ENCODE measurements at regions not wholly inside any gene's neighbourhood (a gene's known extent, or its start where the extent isn't known, plus 50 kb on each side); places are given as distances from the start of the nearest gene placed in this dataset.

DNA sequence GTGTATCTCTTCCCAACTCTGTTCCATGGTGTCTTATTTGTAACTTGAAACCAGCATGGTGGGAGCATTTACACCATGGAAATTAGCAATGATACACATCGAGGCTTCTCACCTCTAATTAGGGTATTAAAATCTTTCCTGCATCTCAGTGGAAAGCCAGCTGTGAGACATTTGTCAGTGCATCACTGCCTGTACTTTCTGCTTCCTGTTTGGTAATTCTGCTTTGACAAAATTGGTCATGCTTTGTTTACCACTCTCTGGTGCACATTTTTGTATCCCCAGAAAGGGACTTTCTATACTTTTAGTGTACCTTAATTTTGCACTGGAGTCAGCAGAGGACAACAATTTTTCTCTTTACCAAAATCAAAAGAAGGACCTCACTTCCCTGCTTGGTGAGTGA is 402.1 kb downstream of the PDCD6IP start:
- no peak overlapping the region for H3K4me3 ChIP-seq
- no peak overlapping the region for H3K27ac ChIP-seq
- DNase-seq (ENCODE audit: low spot score): no peak
- no peak for TF ChIP-seq CTCF (IDR thresholded peaks at IDR 0.05)

DNA sequence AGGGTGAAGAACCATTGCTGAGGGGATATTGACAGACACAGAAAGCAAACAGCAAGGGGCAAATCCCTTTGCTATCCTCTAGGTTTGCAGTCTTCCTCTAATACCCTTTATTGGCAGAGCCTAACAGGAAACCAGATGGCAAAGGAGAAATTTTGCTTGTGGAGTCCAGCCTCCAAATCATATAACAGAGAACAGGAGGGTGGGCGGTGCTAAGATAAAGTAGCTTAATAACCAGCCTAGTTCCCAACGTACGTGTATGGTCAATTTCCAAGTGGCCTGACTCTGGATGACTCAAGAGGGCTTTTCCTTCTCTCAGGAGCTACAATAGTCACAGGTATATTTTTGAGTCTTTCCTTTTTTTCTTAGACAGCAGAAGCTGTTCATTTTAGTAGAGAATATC is 404.5 kb downstream of the PDCD6IP start:
- no peak for TF ChIP-seq CTCF (IDR thresholded peaks at IDR 0.05)
- no peak overlapping the region for H3K27ac ChIP-seq
- H3K4me3 ChIP-seq: no peak overlapping the region
- DNase-seq (ENCODE audit: low spot score): no peak

- no peak for TF ChIP-seq CTCF (IDR thresholded peaks at IDR 0.05)
- no peak overlapping the region for H3K4me3 ChIP-seq
- no peak for DNase-seq (ENCODE audit: low spot score)
- H3K27ac ChIP-seq: peak overlapping the region in 1 of 2 donors; percentile 4
Measured at GRCh38 chr3:34203386-34203785, 405.0 kb downstream of the PDCD6IP start.

DNA sequence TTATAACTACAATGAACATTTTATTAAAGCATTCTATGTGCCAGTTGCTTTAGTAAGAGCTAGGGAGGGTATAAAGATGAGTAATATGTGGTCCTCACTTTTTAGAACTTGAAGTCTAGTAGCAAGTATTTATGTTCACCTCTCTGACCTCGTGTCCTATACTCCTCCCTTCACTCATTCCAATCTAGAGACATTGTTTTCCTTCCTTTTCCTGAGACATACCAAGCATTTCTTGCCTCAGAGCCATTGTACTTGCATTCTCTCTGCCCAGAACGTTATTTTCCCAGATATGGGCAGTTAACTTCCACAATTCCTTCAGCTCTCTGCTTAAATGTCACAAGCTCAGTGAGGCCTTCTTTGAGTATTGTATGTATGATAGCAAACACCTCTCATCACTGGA is 408.6 kb downstream of the PDCD6IP start:
- Histone ChIP-seq H3K27ac (peak overlapping the region; percentile 41 to 74), H3K4me3 (no peak overlapping the region)
- no peak for TF ChIP-seq CTCF (IDR thresholded peaks at IDR 0.05)
- DNase-seq (ENCODE audit: low spot score): no peak

- H3K27ac ChIP-seq: peak overlapping the region; percentile 40 to 80
Measured at GRCh38 chr3:34207806-34208205, 409.4 kb downstream of the PDCD6IP start.

DNA sequence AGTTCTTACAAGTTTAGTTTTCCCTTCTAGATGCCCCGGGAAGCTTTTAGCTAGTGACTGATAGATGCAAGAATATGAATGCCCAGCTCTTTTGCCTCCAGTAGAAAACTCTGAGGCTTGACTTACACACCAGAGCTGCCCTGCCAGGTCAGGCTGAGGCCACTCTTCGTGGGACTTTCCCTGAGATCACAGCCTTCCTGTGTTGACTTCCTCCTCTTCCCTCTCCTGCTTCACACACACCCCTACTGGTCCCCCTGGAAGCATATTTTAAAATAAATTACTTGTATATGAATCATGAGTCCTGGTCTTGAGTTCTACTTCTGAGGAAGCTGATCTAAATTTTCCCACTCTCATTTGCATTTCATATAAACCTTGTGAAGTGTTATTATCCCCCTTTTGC is 413.7 kb downstream of the PDCD6IP start:
- peak overlapping the region in 1 of 2 donors; percentile 69 for H3K27ac ChIP-seq
- TF ChIP-seq CTCF (IDR thresholded peaks at IDR 0.05): no peak
- peak overlapping the region; percentile 5 for H3K4me3 ChIP-seq
- no peak for DNase-seq (ENCODE audit: low spot score)

More at GRCh38 chr3:34207806-34208205, 409.4 kb downstream of the PDCD6IP start:
- DNase-seq (ENCODE audit: low spot score): no peak
- TF ChIP-seq CTCF (IDR thresholded peaks at IDR 0.05): no peak
- no peak overlapping the region for H3K4me3 ChIP-seq

GRCh38 chr3:34212656-34213055 is 414.2 kb downstream of the PDCD6IP start:
- H3K27ac ChIP-seq: peak overlapping the region in 1 of 2 donors; percentile 69
- no peak for TF ChIP-seq CTCF (IDR thresholded peaks at IDR 0.05)
- no peak for DNase-seq (ENCODE audit: low spot score)
- peak overlapping the region; percentile 5 for H3K4me3 ChIP-seq
